NCI-H82 treated with DMSO at 0.1 percent for 48 hours (cell line): ENCODE measurements at regions not wholly inside any gene's neighbourhood (a gene's known extent, or its start where the extent isn't known, plus 50 kb on each side); places are given as distances from the start of the nearest gene placed in this dataset.
"Not testable (repeated sequence)": the region's sequence is repeated elsewhere in the genome, so short reads cannot be mapped to it uniquely, and the experiment has no call there.

Experiments
- DNase-seq: peaks from one replicate; lab custom pipeline; 2025; ENCODE audit not compliant: unreplicated experiment; lab: John Stamatoyannopoulos, UW

DNA sequence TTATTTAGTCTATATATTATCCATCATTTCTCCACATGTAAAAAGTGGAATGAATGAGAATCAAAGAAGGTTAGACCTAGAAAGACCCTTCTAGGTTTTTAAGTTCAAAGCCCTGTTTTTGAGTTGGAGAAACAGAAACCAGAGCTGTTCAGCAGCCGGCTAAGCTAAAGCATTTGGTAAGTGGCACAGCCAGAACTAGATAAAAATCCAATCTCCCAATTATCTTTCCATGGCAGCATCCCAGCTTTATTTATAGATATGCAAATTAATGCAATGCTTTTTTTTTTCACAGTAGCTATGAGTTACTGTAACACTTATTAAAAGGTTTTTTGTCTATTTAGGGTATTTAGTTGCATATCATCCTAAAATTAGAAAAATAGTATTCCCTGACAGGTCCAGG, 85.1 kb downstream of the NIBAN1 start:
- DNase-seq: no peak

DNA sequence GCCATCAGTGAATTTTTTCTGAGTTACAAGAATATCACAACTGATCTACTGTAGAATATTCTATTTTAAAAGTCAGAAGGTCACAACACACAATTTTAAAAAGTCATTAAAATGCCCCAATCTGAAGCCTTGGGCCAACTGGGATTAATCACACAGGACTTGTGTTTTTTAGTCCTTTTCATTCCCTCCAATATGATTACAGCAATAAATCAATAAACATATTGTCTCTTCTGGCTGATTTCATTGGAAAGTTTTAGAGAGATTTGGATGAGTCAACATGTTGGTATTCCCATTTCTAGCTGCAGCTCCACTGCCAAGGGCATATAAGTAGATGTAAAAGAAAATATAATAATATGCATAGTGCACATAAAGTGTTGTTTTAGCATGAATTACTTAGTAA, 85.8 kb downstream of the NIBAN1 start:
- no peak for DNase-seq

DNA sequence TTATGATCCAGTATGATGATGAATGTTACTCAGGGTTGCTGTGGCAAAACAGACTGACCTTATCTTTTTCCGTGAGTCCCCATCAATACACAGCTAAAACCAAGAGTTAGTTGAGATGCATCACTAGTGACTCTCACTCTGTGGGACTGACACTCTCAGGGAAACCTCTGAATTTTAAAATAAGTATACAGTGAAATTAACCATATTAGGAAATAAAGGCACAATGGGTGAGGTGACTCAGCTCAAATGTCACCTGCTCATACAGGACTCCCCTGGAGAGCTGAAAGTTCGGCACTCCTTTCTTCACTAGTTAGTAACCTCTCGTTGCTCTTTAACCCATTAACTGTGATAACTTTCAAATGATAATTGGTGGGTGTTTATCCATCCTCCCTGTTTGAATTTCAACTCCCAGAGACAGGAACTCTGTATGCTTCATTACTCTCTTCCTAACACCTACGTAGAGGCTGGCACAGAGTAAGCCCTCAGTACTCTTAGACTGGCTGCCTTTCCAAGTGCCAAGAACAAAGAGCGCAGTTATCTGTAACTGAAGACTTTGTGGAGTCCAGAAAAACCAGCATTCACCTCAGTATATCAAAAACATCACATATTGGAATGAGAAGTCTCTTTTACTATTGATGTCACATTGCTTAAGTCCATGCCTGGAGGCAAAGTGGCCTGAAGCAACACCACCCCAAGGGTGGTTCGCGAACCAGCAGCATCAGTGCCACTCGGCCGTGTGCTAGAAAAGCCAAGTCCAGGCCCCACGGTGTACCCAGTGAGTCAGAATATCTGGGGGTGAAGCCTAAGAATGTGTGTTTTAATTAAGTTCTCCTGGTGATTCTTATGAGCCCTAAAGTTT, 91.1 kb downstream of the NIBAN1 start:
- DNase-seq: no peak

DNA sequence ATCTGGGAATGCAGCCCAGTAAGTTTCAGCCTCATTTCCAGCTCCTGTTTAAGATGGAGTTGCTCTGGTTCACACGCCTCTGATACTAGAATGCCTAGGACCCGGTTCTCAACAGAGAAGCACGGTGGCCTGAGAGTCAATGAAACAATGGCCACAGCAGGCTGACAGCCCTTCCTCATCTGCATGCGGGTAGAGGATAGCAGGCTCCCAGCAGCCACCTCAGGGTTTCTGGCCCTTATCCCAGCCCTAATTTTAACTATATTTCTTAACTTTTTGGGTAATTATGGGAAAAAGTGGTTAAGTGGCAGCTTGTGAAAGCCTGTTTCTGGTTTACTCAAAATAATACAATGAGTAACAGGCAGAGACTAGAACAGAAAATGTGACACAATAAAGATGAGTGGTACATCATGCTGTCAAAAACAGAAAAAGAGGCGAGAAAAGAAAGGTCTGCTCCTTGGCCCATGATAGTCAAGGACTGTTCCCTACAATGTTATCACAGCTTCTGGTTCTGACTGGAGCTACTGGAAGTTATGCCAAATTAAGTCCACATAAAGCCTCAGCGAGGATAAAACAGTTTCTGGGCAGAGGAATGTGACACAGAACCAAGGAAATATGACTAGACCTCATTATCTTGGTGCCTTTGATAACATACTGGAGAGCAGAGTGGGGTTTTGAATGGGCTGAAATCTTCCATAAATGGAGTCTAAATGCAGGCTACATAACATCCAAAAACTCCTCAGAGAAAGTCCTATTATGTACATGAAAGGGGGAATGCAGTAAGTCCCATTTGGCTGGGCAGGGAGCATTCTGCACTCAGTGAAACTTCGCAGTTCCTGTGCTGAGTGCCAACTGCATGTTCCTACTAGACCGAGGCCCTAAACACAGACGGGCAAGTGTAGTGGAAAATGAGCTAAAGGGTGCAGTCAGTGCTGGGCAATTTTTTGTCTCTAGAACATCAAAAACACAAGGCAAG, 92.1 kb downstream of the NIBAN1 start:
- DNase-seq: no peak

DNA sequence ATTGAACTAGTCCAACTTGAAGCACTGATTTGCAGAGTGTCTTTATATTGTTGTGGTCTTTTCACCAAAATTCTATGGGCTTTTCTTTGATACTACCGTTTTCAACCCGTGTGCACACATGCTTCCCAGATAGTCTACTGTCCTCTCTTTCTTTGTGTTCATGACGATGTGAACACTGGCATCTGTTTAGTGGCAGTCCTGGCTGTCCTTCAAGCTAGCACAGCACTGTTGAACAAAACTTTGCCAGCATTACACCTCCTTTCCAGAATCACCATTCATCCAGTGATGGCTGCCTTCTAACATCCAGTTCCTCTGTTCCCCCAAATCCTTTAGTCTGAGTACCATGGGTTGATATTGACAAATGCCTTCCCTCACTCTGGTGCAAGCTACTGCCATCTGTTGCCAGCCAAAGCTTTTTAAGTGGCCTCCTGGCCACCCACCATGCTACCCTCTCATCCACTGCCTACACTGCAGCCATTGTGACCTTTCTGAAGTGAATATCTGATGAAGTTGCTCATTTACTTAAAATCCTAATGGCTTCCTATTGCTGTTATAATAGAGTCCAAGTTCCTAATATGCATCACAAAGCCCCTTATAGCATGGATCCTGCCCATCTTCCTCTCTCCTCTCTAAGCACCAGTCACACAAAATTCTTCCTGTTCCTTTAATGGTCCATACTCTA, 94.3 kb downstream of the NIBAN1 start:
- no peak for DNase-seq

DNA sequence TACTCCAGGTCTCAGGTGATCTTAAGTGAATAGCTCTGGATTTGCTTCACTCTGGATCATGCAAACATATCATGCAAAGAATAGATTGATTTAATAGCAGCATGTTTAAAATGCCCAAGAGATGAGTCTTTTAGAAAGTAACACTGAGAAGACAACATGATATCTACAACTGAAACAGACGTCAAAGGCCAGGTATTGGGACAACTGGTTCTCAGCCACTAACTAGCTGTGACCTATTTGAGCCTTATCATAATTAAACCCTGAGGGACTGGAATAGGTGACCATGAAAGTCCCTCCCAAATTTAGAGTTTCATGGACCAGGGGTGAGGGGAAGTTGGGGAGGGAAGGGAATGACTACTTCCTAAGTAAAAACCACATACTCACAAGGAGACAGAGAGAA, 95.7 kb downstream of the NIBAN1 start:
- DNase-seq: no peak

DNA sequence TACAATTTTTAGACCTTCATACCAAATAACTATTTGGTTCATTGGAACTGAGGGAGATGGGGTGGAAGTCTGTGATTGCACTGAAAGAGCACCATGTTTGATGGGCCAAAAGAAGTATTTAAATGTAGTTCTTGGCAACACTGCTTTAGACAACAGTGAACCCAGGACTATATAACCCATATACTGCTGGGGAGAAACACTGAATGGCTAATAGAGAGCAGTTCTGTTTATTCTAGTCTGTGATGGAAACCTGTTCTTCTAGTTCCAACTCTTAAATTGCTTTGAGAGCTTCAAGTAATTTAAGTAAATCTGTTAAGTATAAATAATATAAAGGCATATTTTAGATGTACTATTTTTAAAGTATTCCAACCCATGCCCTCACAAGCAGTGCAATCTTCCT, 96.3 kb downstream of the NIBAN1 start:
- DNase-seq: no peak

DNA sequence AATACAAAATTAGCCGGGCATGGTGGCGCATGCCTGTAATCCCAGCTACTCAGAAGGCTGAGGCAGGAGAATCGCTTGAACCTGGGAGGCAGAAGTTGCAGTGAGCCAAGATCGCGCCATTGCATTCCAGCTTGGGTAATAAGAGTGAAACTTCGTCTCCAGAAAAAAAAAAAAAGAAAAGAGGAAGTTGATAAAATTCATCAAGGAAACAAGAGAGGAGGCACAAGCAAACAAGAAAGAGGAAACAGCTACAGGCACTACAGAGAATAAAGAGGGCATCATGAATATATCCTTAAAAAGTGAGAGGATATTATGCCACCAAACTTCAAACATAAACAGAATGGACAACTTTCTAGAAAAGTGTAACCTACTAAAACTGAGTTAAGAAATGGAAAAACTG, 98.3 kb downstream of the NIBAN1 start:
- not testable (repeated sequence) for DNase-seq

DNA sequence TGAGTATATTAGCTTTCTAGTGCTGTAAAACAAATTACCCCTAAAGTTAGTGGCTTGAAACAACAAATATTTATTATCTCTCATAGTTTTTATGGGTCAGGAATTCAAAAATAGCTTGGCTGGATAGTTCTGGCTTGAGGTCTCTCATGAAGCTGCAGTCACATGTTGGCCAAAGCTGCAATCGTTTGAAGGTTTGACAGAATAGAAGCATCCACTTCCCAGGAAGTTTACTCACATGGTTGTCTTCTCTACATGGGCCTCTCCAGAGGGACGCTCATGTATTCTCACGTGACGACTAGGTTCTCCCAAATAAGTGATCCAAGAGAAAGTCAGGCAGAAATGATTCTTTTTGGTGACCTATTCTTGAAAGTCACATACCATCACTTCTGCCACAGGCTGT, 99.1 kb downstream of the NIBAN1 start:
- no peak for DNase-seq

DNA sequence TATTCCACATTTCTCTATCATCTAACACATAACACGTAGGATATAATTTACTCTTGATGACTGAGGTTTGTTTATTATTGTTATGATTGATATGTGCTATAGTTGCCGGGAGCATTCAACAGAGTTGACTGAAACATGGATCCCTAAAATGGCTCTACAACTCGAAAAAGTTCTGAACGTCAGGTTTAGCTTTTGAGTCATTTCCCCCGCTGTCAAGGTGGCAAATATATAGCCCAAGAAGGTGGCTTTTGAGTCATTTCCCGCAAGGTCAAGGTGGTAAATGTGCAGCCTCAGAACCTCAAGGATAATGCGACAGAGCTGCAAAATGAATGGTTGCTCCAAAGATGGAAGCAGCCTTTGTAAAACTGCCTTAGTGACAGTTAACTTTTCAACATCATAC, 104.0 kb downstream of the NIBAN1 start:
- DNase-seq: no peak

DNA sequence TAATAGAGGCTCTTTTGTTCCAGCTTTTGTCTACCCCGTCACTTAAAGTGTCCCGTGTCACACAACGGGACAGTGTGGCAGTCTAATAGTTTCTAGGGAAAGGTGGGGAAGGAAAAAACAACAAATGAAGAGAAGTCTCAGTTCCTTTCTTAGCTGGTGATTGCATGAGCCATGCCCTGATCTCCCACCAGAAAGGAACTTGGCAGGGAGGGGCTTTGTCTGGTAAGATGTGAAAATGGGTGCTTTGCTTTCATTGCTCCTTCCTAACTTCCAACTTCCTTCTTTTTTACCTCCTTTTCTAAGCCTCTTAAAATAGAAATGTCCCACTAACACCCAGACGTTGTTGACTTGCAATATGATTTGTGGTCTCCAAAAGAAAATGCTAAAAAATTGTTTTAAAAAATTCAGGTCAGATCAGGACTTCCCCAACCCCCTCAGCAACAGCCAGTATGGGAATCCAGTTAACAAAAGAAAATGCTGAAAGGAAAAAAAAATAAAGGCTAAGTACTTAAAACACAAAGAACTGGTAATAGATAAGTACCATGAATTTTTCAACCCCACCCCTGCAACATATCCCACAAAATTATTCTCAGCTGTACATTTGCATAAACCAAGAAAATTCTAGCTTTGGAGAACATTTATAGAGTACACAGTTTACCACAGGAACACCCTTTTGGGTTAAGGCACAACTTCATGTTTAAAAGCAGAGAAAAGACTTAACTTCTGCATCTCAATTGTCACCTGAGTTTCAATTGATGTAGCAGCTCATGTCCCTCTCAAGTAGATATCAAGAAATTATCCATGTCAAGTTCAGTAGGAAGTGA, 106.2 kb downstream of the NIBAN1 start:
- no peak for DNase-seq

DNA sequence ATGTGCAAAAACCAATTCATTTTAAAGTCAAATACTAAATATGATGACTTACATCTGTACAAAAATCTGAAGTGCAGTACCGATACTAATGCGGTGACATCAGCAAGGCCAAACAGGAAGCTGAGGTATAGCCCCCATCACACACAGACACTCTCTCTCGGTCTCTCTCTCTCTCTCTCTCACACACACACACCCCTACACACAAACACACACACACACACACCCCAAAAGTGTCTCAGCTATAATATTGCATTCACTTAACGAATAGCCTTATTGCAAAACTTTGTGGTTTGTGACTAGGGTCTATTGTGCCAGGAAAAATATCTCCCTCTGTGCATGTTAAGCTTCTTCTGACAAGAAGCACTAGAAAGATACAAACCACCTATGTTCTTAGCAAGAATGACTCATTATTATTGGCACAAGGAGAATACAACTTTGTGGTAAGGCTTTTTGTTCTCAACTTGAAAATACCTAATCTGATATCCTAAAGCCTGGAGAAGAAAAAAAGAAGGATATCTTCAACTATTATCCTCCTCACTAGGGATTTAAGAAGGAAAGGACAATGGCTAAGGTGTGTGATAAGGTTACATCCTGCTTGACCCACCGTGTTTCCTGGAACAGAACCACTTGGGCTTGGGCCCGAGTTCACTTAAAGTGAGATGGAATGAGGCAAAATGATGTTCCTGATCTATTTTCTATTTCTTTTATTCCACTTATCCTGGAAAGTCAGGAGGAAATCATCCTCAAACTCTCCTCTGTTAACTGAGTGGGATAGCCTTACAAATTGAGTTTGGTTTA, 107.1 kb downstream of the NIBAN1 start:
- no peak for DNase-seq

DNA sequence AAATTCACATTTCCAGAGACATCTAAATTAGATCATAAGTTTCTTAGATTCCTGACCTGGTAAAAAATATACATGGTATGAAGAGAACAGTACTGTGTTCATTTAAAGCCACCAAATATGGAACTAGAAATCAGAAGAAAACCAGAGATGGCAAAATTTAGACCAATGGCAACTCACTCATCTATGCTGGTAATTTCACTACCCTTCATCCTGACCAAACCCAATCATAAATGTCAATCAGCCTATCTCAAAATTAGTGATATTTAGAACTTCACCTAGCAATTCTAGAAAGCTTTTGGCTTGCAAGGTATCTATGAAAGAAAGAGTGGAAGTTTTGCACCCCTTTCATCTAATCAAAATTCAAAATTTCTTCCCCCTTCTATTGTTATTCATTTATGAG, 107.7 kb downstream of the NIBAN1 start:
- DNase-seq: no peak

DNA sequence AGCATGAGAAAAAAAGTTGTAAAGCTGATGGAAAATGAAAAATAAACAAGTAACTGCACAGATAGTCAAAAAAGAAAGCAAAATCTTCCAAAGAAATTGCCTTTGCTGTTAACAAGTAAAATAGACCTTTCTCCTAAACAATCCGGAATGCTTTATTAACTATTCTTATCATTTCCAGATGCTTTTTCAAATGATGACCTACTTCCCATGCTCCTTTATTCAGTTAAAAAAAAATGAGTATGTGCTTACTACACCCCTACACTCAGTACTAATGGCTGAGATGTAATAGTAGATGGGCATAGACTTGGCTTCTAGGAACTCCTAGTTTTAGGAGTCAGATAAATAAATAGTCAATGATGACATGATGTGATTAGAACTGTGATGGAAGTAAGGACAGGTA, 108.5 kb downstream of the NIBAN1 start:
- no peak for DNase-seq

DNA sequence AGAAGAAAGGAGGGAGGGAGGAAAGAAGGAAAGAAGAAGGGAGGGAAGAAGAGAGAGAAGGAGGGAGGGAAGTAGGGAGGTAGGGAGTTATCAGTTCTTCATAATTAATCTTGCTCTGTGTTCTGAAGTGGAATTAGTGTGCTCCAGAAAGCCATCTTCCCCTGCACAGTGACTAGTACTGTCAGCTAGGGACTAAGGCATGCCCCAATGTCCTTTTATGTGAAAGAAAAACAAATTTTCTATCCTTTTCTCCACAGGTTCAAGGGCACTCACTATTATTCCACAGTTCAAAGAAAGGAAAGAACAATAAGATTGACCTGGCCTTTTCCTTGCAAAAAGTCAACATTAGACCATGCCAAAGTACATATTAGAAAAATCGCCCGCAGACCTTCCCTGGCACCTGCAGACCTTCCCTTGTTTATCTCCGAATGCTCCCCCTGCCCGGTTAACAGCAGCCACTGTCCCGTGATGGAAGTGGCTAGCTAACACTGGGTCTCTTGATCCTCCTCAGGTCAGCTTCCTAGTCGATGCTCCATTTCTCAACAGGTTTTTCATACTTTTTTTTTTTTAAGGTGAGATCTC, 107.2 kb upstream of the EDEM3 start:
- no peak for DNase-seq

DNA sequence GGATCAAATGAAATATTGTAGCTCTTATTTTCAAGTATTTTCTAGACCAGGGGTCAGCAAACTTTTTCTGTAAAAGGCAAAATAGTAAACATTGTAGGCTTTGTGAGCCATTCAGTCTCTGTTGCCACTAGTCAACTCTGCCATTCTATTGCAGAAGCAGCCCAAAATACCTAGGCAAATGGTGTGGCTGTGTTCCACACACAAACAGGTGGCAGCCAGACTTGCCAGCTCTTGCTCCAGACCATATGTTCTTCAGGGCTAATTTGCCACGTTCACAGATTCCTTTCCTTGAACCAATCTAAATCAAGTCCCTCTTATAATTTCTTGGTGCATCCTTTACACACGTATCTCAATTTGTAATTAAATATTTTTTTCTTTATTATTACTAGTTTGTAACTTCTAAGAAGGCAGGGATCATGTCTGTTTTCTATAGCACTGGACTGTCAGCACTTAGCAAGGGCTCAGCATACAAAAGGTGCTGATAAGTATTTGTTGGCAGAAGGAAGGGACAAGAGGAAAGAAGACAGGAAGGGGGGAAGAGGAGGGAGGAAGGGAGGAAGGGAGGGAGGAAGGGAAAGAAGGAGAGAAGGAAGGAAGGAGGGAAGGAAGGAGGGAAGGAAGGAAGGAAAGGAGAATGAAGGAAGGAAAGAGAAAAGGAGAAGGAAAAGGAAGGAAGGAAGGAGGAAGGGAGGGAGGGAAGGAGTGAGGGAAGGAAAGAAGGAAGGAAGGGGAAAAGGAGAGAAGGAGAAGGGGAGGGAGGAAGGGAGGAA, 106.5 kb upstream of the EDEM3 start:
- DNase-seq: no peak

DNA sequence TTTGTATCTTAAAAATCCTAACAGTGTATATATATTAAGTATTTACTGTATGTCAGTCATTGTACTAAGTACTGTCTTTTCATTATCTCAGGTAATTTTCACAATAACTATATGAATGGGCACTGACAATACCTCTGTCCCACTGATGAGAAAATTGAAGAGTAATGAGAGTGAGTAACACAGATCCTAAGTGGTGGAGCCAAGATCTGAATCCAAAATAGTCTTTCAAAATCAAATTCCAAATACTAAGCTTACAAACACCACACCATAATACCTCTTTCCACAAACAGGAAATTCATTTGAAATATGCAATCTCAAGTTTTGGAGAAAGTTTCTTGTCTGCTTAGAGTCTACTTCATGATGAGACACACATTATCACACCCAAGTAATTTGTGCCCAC, 105.9 kb upstream of the EDEM3 start:
- no peak for DNase-seq

DNA sequence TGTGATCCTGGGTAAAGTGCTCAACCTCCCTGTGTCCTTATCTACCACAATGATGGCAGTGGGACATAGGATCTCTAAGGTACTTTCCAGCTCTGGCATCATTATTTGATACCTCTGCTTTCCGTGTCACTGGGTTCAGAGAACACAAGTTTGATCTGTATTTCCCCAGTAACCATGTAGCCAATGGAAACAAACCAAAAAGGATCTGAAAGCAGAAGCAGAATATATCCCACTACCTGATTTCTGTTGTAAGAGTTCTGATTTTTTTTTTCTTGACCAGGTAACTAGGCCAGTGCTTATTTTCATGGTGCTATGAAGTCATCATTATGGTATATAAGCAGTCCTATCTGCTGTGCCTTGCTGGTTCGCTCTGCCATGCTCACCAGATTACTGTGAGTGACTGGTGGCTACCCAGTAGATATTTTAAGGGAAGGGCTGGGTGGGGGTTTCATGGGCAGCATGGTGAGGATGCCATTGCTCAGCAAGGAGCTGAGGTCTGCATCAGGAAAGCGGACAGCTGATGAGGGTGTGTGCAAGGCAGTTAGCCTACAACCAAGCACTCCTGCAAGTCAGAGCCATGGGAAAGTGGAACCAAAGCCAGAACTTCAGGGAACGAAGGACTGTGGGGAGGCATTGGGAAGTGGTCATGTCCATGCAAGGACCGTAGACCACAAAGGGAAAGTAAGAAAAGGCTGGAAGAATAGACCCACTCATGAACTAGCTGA, 104.9 kb upstream of the EDEM3 start:
- no peak for DNase-seq
